ENCODE measurements at regions not wholly inside any gene's neighbourhood (a gene's known extent, or its start where the extent isn't known, plus 50 kb on each side); places are given as distances from the start of the nearest gene placed in this dataset.

DNA sequence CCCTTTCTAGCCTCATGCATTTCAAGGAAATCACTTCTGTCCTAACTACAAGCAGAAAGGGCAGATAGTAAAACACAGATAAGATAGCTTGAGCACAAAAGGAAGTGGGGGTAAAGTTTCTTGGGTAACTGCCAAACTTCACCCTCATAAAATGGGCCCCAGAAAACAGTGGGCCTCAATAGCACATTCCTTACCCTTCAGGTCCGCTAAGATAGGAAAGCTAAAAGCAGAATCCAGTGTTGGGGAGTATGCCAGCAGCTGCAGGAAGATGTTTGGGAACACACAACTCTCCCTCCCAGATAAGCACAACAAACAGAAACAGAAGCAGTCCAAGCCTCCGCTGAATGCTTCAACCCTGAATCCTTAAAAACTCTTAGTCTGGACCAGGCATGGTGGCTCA is 110.9 kb upstream of the MGAT4C start:
- TF ChIP-seq CTCF (IDR thresholded peaks at IDR 0.05): no peak
- TF ChIP-seq EP300 (IDR thresholded peaks at IDR 0.05): no peak
- TF ChIP-seq POLR2A (IDR thresholded peaks at IDR 0.05): no peak
- no peak for TF ChIP-seq POLR2AphosphoS5 (IDR thresholded peaks at IDR 0.05)

Measured in upper lobe of left lung (tissue), 4 donors.